ENCODE measurements at regions not wholly inside any gene's neighbourhood (a gene's known extent, or its start where the extent isn't known, plus 50 kb on each side); places are given as distances from the start of the nearest gene placed in this dataset.

- Mint-ChIP-seq H3K27ac (ENCODE audit: unreplicated experiment) (no peak overlapping the region), H3K9me3 (no peaks in the 10 kb centered on the region), H3K4me3 (no peak overlapping the region), H3K36me3 (ENCODE audit: low read depth) (no peaks in the 10 kb centered on the region), H3K27me3 (ENCODE audit: low read depth) (no peaks in the 10 kb centered on the region), H3K4me1 (peaks cover 18% of the 10 kb centered on the region)
- TF ChIP-seq, protein P1, sequence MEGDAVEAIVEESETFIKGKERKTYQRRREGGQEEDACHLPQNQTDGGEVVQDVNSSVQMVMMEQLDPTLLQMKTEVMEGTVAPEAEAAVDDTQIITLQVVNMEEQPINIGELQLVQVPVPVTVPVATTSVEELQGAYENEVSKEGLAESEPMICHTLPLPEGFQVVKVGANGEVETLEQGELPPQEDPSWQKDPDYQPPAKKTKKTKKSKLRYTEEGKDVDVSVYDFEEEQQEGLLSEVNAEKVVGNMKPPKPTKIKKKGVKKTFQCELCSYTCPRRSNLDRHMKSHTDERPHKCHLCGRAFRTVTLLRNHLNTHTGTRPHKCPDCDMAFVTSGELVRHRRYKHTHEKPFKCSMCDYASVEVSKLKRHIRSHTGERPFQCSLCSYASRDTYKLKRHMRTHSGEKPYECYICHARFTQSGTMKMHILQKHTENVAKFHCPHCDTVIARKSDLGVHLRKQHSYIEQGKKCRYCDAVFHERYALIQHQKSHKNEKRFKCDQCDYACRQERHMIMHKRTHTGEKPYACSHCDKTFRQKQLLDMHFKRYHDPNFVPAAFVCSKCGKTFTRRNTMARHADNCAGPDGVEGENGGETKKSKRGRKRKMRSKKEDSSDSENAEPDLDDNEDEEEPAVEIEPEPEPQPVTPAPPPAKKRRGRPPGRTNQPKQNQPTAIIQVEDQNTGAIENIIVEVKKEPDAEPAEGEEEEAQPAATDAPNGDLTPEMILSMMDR (conservative IDR thresholded peaks at IDR 0.05): no peak
- DNase-seq (ENCODE audit: low read depth, low spot score): no peak
These were observed 394.1 kb downstream of the PRDM5 start for GRCh38 chr4:120528428-120528827.

- no peak for DNase-seq (ENCODE audit: low read depth, low spot score)
- Mint-ChIP-seq H3K27ac (ENCODE audit: unreplicated experiment) (no peak overlapping the region), H3K4me1 (peaks cover 18% of the 10 kb centered on the region), H3K27me3 (ENCODE audit: low read depth) (no peaks in the 10 kb centered on the region), H3K4me3 (no peak overlapping the region), H3K36me3 (ENCODE audit: low read depth) (peaks cover 1% of the 10 kb centered on the region), H3K9me3 (no peaks in the 10 kb centered on the region)
- TF ChIP-seq, protein P1 (conservative IDR thresholded peaks at IDR 0.05): no peak
These were observed 396.5 kb downstream of the PRDM5 start for GRCh38 chr4:120526033-120526432.

DNA sequence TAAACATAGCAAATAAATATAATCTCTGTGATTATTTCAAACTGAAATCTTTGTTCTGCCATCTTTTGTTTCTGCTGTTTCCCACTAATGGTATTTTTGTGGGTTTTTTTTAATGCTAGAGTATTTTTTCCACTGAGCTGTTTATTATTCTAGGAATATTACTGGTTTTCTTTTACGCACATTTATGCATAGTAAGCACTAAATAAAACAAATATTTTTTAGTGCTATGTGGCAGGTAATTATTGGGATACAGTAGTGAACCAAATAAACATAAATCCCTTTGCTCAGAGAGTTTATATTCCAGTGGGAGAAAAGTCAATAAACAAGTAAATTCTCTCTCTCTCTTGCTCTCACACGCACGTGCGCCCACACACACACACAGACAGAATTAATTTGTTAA lies 397.4 kb downstream of the PRDM5 start:
- H3K4me3 Mint-ChIP-seq: no peak overlapping the region
- H3K27ac Mint-ChIP-seq (ENCODE audit: unreplicated experiment): no peak overlapping the region
- DNase-seq (ENCODE audit: low read depth, low spot score): no peak
- H3K9me3 Mint-ChIP-seq: no peaks in the 10 kb centered on the region
- H3K36me3 Mint-ChIP-seq (ENCODE audit: low read depth): peaks cover 2% of the 10 kb centered on the region
- peaks cover 18% of the 10 kb centered on the region for H3K4me1 Mint-ChIP-seq
- TF ChIP-seq, protein P1 (conservative IDR thresholded peaks at IDR 0.05): no peak
- H3K27me3 Mint-ChIP-seq (ENCODE audit: low read depth): no peaks in the 10 kb centered on the region

- Mint-ChIP-seq H3K27ac (ENCODE audit: unreplicated experiment) (no peak overlapping the region), H3K4me3 (no peak overlapping the region), H3K36me3 (ENCODE audit: low read depth) (peaks cover 2% of the 10 kb centered on the region), H3K9me3 (no peaks in the 10 kb centered on the region), H3K4me1 (peaks cover 18% of the 10 kb centered on the region), H3K27me3 (ENCODE audit: low read depth) (no peaks in the 10 kb centered on the region)
- no peak for DNase-seq (ENCODE audit: low read depth, low spot score)
- TF ChIP-seq, protein P1 (conservative IDR thresholded peaks at IDR 0.05): no peak
These were observed 398.3 kb downstream of the PRDM5 start for GRCh38 chr4:120524237-120524636.

- H3K9me3 Mint-ChIP-seq: no peaks in the 10 kb centered on the region
- TF ChIP-seq, protein P1 (conservative IDR thresholded peaks at IDR 0.05): no peak
- H3K27ac Mint-ChIP-seq (ENCODE audit: unreplicated experiment): no peak overlapping the region
- H3K27me3 Mint-ChIP-seq (ENCODE audit: low read depth): no peaks in the 10 kb centered on the region
- no peak for DNase-seq (ENCODE audit: low read depth, low spot score)
- no peak overlapping the region for H3K4me3 Mint-ChIP-seq
- peaks cover 17% of the 10 kb centered on the region for H3K4me1 Mint-ChIP-seq
- peaks cover 2% of the 10 kb centered on the region for H3K36me3 Mint-ChIP-seq (ENCODE audit: low read depth)
These were observed 401.8 kb downstream of the PRDM5 start for GRCh38 chr4:120520761-120521160.

GRCh38 chr4:120517966-120518365 lies 404.6 kb downstream of the PRDM5 start:
- TF ChIP-seq, protein P1 (conservative IDR thresholded peaks at IDR 0.05): no peak
- H3K36me3 Mint-ChIP-seq (ENCODE audit: low read depth): peaks cover 6% of the 10 kb centered on the region
- H3K4me1 Mint-ChIP-seq: peaks cover 6% of the 10 kb centered on the region
- no peaks in the 10 kb centered on the region for H3K27me3 Mint-ChIP-seq (ENCODE audit: low read depth)
- DNase-seq (ENCODE audit: low read depth, low spot score): no peak
- peaks cover 5% of the 10 kb centered on the region for H3K9me3 Mint-ChIP-seq
- no peak overlapping the region for H3K4me3 Mint-ChIP-seq
- H3K27ac Mint-ChIP-seq (ENCODE audit: unreplicated experiment): no peak overlapping the region

All from neural crest cell (in vitro differentiated cells).